GM19023 (cell line): ENCODE measurements at regions not wholly inside any gene's neighbourhood (a gene's known extent, or its start where the extent isn't known, plus 50 kb on each side); places are given as distances from the start of the nearest gene placed in this dataset.
A peak's percentile ranks its signal among the peaks of the same experiment; 100 is the strongest.

ENCODE experiments used
- ATAC-seq: cut with Tn5 transposase; IDR thresholded peaks from one replicate; pipeline ENCODE4 v1.9.1; 2021; ENCODE audit warnings: mild to moderate bottlenecking, moderate library complexity; ENCODE audit not compliant: unreplicated experiment

- ATAC-seq = no peak
These were observed 142.0 kb upstream of the UBE2E1 start for GRCh38 chr3:23663661-23664186.

- no peak for ATAC-seq
These were observed 141.3 kb upstream of the UBE2E1 start for GRCh38 chr3:23664459-23664858.

DNA sequence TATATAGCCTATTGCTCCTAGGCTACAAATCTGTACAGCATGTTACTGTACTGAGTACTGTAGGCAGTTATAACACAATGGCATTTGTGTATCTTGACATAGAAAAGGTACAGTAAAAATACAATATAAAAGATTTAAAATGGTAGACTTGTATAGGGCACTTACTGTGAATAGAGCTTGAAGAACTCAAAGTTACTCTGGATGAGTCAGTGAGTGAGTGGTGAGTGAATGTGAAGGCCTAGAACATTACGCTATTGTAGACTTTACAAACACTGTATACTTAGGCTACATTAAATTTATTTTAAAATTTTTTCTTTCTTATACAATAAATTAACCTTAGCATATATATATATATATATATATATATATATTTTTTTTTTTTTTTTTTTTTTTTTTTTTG, 140.0 kb upstream of the UBE2E1 start:
- no peak for ATAC-seq

DNA sequence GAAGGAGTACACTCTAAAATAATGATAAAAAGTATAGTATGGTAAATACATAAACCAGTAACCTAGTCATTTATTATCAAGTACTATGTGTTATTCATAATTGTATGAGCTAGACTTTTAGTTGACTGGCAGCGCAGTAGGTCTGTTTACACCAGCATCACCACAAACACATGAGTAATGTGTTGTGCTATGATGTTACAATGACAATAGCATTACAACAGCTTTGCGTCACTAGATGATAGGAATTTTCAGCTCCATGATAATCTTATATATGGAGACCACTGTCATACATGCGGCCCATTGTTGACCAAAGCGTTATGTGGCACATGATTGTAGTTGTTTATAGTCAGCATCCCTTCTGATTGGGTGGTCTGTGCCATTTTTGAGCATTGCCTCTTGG, 138.9 kb upstream of the UBE2E1 start:
- no peak for ATAC-seq

DNA sequence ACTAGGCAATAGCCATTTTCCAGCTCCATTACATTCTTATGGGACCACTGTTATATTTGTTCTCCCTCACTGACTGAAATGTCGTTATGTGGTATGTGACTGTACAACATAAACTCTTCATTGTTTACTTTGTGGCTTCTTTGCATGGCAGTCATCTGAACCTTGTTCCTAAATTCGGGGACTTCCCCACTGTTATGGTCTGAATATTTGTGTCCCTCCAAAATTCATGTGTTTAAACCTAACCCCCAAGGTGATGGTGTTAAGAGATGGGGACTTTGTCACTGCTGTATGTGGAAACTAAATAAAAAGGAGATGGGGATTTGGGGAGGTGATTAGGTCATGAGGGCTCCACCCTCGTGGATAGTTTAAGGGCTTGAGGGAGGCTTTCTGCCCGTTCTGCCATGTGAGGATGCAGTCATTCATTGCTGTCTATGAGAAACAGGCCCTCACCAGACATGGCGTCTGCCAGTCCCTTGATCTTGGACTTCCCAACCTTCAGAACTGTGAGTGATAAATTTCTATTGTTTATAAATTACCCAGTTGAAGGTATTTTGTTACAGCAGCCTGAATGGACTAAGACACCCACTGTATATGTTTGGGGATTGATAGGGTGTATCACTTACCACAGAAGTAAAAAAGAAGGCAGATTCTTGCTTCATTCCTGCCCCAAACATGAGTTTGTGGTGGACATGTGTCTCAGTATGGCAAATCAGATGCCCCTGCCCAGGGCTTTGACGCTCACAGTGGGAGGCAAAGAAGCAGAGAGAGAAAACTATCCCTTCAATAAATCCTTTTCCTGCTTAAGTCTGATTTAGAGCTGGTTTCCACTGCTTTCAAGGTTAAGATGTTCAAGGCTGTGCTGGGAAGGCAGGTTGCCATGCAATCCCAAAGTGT, 138.0 kb upstream of the UBE2E1 start:
- peak; percentile 68 for ATAC-seq

DNA sequence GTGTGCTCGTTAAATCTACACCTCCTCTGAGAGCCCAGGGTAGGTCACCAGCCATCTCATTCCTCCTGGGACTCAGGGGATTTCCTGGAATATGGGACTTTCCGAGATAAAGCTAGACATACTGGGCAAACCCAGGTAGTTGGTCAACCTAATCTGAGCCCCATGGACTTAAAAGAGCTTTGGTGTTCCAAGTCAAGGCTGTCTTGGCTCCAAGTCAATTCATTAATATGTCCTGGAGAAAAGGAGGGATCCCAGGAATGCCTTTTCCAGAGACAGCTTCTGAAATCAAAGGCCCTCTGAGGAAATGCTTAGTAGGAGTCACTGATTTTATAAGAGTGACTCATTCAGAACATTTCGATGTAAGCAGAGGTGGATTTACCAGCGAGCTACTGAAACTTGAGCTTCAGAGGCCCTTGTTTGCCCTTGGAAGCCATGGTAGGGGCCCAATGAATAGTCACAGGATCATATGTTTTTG, 137.3 kb upstream of the UBE2E1 start:
- ATAC-seq = no peak

DNA sequence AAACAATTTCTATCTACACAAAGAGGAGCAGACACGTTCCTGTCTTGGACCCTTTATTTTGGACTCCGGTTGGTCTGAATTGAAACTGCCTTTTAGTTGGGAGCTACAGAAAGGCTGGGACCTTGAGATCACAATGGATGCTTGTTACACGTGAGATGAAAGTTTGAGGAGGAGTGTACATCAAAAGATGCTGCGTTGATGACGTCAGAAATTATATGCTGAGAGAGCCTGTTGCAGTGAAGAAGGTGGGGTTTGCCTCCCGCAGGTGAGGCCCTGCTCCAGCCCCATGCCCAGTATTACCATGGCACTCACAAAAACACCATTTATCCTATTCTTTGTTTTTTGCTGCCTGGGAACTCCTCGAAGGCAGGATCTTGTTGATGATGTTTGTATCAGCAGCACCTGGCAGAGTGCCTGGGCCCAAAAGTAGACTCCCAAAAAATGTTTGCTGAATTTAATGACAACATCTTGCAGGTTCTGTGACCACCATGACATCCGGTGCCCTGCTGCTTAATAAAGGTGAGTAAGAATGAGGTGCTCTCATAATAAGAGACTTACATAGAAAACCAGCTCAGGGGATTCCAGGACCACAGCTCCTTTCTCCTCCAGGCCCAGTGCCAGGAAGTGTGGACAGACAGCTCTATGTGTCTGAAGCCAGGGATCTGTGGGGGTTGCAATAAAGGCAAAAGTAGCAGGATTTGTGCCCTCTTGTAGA, 136.1 kb upstream of the UBE2E1 start:
- no peak for ATAC-seq

DNA sequence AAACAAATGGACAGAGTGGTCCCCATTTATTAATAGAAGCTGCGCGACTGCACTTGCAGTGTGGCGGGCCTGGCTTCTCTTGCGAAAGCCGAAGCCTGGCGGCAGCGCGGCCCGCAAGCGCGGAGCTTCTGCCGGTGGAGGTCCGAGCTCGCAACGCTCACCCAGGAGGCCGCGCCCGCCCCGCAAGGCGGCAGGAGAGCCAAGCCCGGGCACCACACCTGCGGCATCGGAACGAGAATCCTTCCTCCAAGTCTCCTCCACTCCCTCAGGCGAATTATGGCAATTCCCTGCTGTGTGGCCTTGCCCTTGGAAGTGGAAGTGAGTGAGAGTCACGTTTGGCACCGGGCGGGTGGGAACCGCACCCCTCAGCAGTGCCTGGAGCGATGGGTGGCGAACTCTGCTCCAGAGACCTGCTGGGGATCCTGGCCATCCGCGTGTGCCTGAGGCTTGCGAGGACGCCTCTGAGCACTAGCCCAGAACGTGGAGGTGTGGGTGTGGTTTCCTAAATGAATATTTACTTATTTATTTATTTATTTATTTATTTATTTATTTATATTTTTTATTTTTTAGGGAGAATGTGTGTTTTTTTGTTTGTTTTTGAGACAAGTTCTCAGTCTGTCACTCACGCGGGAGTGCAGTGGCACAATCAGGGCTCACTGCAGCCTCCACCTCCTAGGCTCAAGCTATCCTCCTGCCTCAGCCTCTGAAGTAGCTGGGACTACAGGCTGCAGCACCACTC, 133.7 kb upstream of the UBE2E1 start:
- no peak for ATAC-seq

GRCh38 chr3:23672628-23673027, 133.1 kb upstream of the UBE2E1 start:
- no peak for ATAC-seq

- ATAC-seq = no peak
These were observed 130.7 kb upstream of the UBE2E1 start for GRCh38 chr3:23675010-23675409.

DNA sequence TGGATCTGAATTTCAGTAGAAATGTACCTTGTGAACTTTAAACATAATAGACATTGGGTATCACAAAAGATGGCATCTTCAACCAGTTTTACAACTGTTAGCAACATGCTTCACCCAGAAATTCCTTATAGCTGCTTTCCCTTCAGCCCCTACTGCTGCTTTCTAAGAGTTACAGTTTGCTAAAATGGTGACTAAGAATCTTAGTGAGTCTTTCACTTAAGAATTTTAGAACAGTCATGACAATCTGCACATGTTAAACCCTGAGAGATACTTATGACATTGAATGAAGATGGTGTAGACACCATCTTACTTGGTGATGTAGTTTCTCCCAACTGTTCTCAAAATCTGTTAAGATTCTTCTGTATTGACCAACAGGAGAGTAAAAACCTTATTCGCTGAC, 129.7 kb upstream of the UBE2E1 start:
- no peak for ATAC-seq

- ATAC-seq = no peak
These were observed 123.1 kb upstream of the UBE2E1 start for GRCh38 chr3:23682646-23683045.

- ATAC-seq = no peak
These were observed 120.1 kb upstream of the UBE2E1 start for GRCh38 chr3:23685541-23686258.

DNA sequence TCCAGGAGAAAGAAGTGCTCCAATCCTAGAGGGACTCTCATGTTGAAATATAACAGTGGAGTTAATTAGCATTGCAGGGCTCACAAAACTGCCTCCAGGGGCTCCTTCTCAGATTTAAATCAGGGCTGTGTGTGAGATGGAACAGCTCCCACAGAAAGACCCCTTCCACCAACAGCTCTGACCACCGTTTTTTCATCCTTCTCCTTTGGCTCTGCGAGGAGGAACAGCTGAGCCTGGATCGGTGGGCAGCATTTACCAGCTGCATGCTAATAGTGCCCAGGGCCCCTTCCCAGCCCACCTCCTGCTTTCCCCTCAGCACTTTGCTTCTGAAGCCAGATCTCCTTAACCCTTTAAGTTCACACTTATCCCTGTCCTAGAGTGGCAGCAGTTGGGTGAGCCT, 119.2 kb upstream of the UBE2E1 start:
- ATAC-seq = no peak

DNA sequence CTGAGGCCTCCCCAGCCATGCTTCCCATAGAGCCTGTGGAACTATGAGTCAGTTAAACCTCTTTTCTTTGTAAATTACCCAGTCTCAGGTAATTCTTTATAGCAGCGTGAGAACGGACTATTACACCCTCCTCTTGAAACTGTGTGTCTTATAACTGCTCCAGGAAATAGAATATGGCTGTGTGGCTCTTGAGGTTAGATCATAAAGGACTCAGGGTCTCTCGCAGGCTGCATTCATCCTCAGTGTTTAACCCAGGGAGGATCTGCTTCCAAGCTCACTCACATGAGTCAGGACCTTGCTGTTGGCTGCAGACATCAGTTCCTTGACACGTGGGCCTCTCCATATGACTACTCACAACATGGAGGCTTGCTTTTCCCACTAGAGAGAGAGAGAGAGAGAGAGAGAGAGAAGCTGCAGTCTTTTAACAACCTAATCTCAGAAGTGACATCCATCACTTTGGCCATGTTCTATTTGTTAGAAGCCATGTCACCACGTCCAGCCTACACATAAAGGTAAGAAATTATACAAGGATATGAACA, 114.3 kb upstream of the UBE2E1 start:
- ATAC-seq = no peak

GRCh38 chr3:23696842-23697241, 108.9 kb upstream of the UBE2E1 start:
- no peak for ATAC-seq

- no peak for ATAC-seq
These were observed 108.3 kb upstream of the UBE2E1 start for GRCh38 chr3:23697416-23697815.

- no peak for ATAC-seq
These were observed 107.0 kb upstream of the UBE2E1 start for GRCh38 chr3:23698652-23699313.

DNA sequence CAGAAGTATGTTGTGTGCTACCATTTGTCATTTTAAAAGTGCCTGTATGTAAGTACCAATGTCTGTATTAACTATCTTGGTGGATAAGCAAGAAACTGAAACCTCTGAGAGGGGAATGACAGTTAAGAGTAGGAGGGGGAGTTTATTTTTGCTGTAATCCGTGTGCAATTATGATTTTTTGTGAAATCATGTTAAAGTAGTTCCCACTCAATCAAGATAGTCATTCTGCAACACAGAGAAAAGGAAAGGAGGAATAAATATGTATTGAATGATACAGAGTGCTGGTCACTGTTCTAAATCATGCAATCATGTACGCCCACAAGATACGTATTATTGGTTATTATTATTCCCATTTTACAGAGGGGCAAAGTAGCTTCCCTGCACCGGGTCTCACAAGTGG, 105.1 kb upstream of the UBE2E1 start:
- no peak for ATAC-seq
